H9 (cell line): ENCODE measurements at regions not wholly inside any gene's neighbourhood (a gene's known extent, or its start where the extent isn't known, plus 50 kb on each side); places are given as distances from the start of the nearest gene placed in this dataset.
"Not testable (repeated sequence)": the region's sequence is repeated elsewhere in the genome, so short reads cannot be mapped to it uniquely, and the experiment has no call there.

Experiments used
- DNase-seq: peaks from one replicate; pipeline ENCODE4 v3.0.0-alpha.2; 2017
- H2AFZ ChIP-seq: one replicate; pipeline ENCODE4 v1.6.1; 2013; ENCODE audit warnings: mild to moderate bottlenecking, low read length, control low read depth, moderate library complexity
- H2AK5ac ChIP-seq: 2 replicates; pipeline ENCODE4 v1.6.1; 2013; ENCODE audit warnings: low read length, control low read depth, mixed read lengths; ENCODE audit not compliant: insufficient read length
- H2BK120ac ChIP-seq: one replicate; pipeline ENCODE4 v1.6.1; 2013; ENCODE audit warnings: low read depth, mild to moderate bottlenecking, low read length, control low read depth, inconsistent platforms; ENCODE audit not compliant: poor library complexity, severe bottlenecking
- H2BK12ac ChIP-seq: 2 replicates; pipeline ENCODE4 v1.6.1; 2013; ENCODE audit warnings: low read length, control low read depth, mixed read lengths, low read depth; ENCODE audit not compliant: insufficient read length
- H2BK15ac ChIP-seq: 2 replicates; pipeline ENCODE4 v1.6.1; 2013; ENCODE audit warnings: low read depth, low read length, control low read depth
- H2BK20ac ChIP-seq: one replicate; pipeline ENCODE4 v1.6.1; 2013; ENCODE audit warnings: low read depth, mild to moderate bottlenecking, low read length, control low read depth, inconsistent platforms; ENCODE audit not compliant: poor library complexity, severe bottlenecking
- H2BK5ac ChIP-seq: 2 replicates; pipeline ENCODE4 v1.6.1; 2013; ENCODE audit warnings: low read length, control low read depth, mixed read lengths; ENCODE audit not compliant: insufficient read length
- H3K14ac ChIP-seq: 2 replicates; pipeline ENCODE4 v1.6.1; 2013; ENCODE audit warnings: low read length, control low read depth; ENCODE audit not compliant: insufficient read depth
- H3K18ac ChIP-seq: 2 replicates; pipeline ENCODE4 v1.6.1; 2013; ENCODE audit warnings: low read depth, mild to moderate bottlenecking, mixed read lengths, low read length, control low read depth; ENCODE audit not compliant: insufficient read length
- H3K23ac ChIP-seq: 2 replicates; pipeline ENCODE4 v1.6.1; 2013; ENCODE audit warnings: low read length, control low read depth, mixed read lengths, low read depth; ENCODE audit not compliant: insufficient read length
- H3K23me2 ChIP-seq: 2 replicates; pipeline ENCODE4 v1.6.1; 2013; ENCODE audit warnings: low read depth, mild to moderate bottlenecking, mixed read lengths, low read length, control low read depth; ENCODE audit not compliant: insufficient read length, poor library complexity, severe bottlenecking
- H3K27ac ChIP-seq: 2 replicates; pipeline ENCODE4 v1.5.1; 2013; ENCODE audit warnings: low read length, control low read depth, mixed read lengths, low read depth; ENCODE audit not compliant: insufficient read length
- H3K27me3 ChIP-seq: 2 replicates; pipeline ENCODE4 v1.6.1; 2013; ENCODE audit warnings: low read length, control low read depth, inconsistent platforms; ENCODE audit not compliant: insufficient read depth
- H3K4ac ChIP-seq: 2 replicates; pipeline ENCODE4 v1.6.1; 2013; ENCODE audit warnings: low read depth, mild to moderate bottlenecking, control low read depth, inconsistent platforms, low read length, moderate library complexity
- H3K4me1 ChIP-seq: 2 replicates; pipeline ENCODE4 v1.6.1; 2013; ENCODE audit warnings: low read length, control low read depth, inconsistent platforms; ENCODE audit not compliant: insufficient read depth
- H3K4me2 ChIP-seq: 2 replicates; pipeline ENCODE4 v1.6.1; 2013; ENCODE audit warnings: low read length, control low read depth, mixed read lengths; ENCODE audit not compliant: insufficient read length, insufficient read depth
- H3K56ac ChIP-seq: 2 replicates; pipeline ENCODE4 v1.6.1; 2013; ENCODE audit warnings: low read depth, mild to moderate bottlenecking, mixed read lengths, low read length, control low read depth; ENCODE audit not compliant: insufficient read length
- H3K79me1 ChIP-seq: 2 replicates; pipeline ENCODE4 v1.6.1; 2013; ENCODE audit warnings: low read depth, mild to moderate bottlenecking, moderate library complexity, low read length, control low read depth, inconsistent platforms; ENCODE audit not compliant: insufficient read depth, poor library complexity, severe bottlenecking
- H3K79me2 ChIP-seq: 2 replicates; pipeline ENCODE4 v1.6.1; 2013; ENCODE audit warnings: low read length, control low read depth, inconsistent platforms; ENCODE audit not compliant: insufficient read depth
- H3K9ac ChIP-seq: 2 replicates; pipeline ENCODE4 v1.6.1; 2013; ENCODE audit warnings: low read length, control low read depth, mixed read lengths; ENCODE audit not compliant: insufficient read length; ENCODE audit errors: extremely low read depth
- H3K9me3 ChIP-seq: one replicate; pipeline ENCODE4 v1.6.1; 2013; ENCODE audit warnings: low read depth, low read length, inconsistent platforms; ENCODE audit not compliant: control insufficient read depth
- H3T11ph ChIP-seq: one replicate; pipeline ENCODE4 v1.6.1; 2013; ENCODE audit warnings: mild to moderate bottlenecking, low read length, control low read depth, inconsistent platforms
- H4K20me1 ChIP-seq: one replicate; pipeline ENCODE4 v1.6.1; 2013; ENCODE audit not compliant: control insufficient read depth, insufficient read length, insufficient read depth
- H4K5ac ChIP-seq: 2 replicates; pipeline ENCODE4 v1.6.1; 2013; ENCODE audit warnings: low read depth, mild to moderate bottlenecking, mixed read lengths, low read length, control low read depth; ENCODE audit not compliant: insufficient read length
- H4K8ac ChIP-seq: replicated peaks from 2 replicates; pipeline ENCODE4 v1.6.1; 2013; ENCODE audit warnings: low read length, control low read depth, mixed read lengths, low read depth; ENCODE audit not compliant: insufficient read length
- H4K91ac ChIP-seq: 2 replicates; pipeline ENCODE4 v1.6.1; 2013; ENCODE audit warnings: low read depth, mild to moderate bottlenecking, moderate library complexity, mixed read lengths, low read length, control low read depth; ENCODE audit not compliant: insufficient read length
- H3K27ac Mint-ChIP-seq, 3 experiments: 2 replicates in 2 of 3; 3 replicates in 1 of 3; pipeline ENCODE4 v1.8.0; 2020 to 2021; ENCODE audit warnings: mixed read lengths in 3 of 3, mild to moderate bottlenecking in 1 of 3, moderate library complexity in 1 of 3
- H3K27me3 Mint-ChIP-seq: 2 replicates; pipeline ENCODE4 v1.8.0; 2021; ENCODE audit warnings: low read depth, mild to moderate bottlenecking, moderate library complexity, mixed read lengths
- H3K36me3 Mint-ChIP-seq, 3 experiments: 2 replicates in 2 of 3; 3 replicates in 1 of 3; pipeline ENCODE4 v1.8.0; 2020 to 2021; ENCODE audit warnings: low read depth in 3 of 3, mixed read lengths in 3 of 3; ENCODE audit not compliant: insufficient read depth in 1 of 3
- H3K4me1 Mint-ChIP-seq, 2 experiments: 2 replicates each; pipeline ENCODE4 v1.8.0; 2020; ENCODE audit warnings: mixed read lengths in 2 of 2
- H3K4me3 Mint-ChIP-seq, 2 experiments: 2 replicates in 1 of 2; 3 replicates in 1 of 2; pipeline ENCODE4 v1.8.0; 2020 to 2021; ENCODE audit warnings: mild to moderate bottlenecking in 2 of 2, mixed read lengths in 2 of 2, moderate library complexity in 1 of 2
- H3K9me3 Mint-ChIP-seq, 2 experiments: 2 replicates in 1 of 2; 3 replicates in 1 of 2; pipeline ENCODE4 v1.8.0; 2020; ENCODE audit warnings: mild to moderate bottlenecking in 2 of 2, mixed read lengths in 2 of 2, moderate library complexity in 1 of 2
- WGBS: extraction: QIAGEN DNeasy Blood & Tissue Kit; methylation state at CpG from one replicate; pipeline ENCODE4 v1.1.7; 2013; ENCODE audit warnings: missing lambda C conversion rate, low lambda C conversion rate, mixed read lengths; ENCODE audit not compliant: insufficient read length; ENCODE audit errors: extremely low coverage; 5-methylcytosine and 5-hydroxymethylcytosine counted together
- TF ChIP-seq, protein P1 (sequence below): fragments of 200-600 bp; sonication (generic); conservative IDR thresholded peaks from 3 replicates; pipeline ENCODE4 v1.8.0; 2021; ENCODE audit warnings: antibody characterized with exemption, mild to moderate bottlenecking

GRCh38 chr19:30113186-30113585 is 171.1 kb downstream of the URI1 start:
- H2BK120ac ChIP-seq: no peak overlapping the region
- H3T11ph ChIP-seq: no peak overlapping the region
- Mint-ChIP-seq H3K27ac (no peak overlapping the region; a peak in 1 of 7 replicates), H3K4me1 (peaks cover 2 to 4% of the 10 kb centered on the region in 2 experiments; a peak in 3 of 4 replicates), H3K27me3 (no peaks in the 10 kb centered on the region), H3K36me3 (no peaks in the 10 kb centered on the region), H3K4me3 (no peak overlapping the region), H3K9me3 (no peaks in the 10 kb centered on the region)
- H3K27me3 ChIP-seq: no peaks in the 10 kb centered on the region; the same call in 1 of the 2 replicates
- no peak overlapping the region for H3K23ac ChIP-seq
- no peak overlapping the region for H4K5ac ChIP-seq
- no peak overlapping the region for H3K18ac ChIP-seq
- no peak overlapping the region for H3K56ac ChIP-seq
- H3K4me1 ChIP-seq: no peaks in the 10 kb centered on the region
- no CpG with 5 or more reads among the region's 5 CpGs for WGBS
- H2AK5ac ChIP-seq: no peak overlapping the region
- H2BK20ac ChIP-seq: no peak overlapping the region
- H3K4ac ChIP-seq: no peak overlapping the region
- H4K8ac ChIP-seq: no peak overlapping the region
- peaks cover 2% of the 10 kb centered on the region for H4K20me1 ChIP-seq
- H3K9ac ChIP-seq: no peak overlapping the region
- H3K27ac ChIP-seq: no peak overlapping the region
- H3K79me1 ChIP-seq: no peaks in the 10 kb centered on the region
- H2AFZ ChIP-seq: no peak overlapping the region
- H3K4me2 ChIP-seq: no peak overlapping the region
- TF ChIP-seq, protein P1, sequence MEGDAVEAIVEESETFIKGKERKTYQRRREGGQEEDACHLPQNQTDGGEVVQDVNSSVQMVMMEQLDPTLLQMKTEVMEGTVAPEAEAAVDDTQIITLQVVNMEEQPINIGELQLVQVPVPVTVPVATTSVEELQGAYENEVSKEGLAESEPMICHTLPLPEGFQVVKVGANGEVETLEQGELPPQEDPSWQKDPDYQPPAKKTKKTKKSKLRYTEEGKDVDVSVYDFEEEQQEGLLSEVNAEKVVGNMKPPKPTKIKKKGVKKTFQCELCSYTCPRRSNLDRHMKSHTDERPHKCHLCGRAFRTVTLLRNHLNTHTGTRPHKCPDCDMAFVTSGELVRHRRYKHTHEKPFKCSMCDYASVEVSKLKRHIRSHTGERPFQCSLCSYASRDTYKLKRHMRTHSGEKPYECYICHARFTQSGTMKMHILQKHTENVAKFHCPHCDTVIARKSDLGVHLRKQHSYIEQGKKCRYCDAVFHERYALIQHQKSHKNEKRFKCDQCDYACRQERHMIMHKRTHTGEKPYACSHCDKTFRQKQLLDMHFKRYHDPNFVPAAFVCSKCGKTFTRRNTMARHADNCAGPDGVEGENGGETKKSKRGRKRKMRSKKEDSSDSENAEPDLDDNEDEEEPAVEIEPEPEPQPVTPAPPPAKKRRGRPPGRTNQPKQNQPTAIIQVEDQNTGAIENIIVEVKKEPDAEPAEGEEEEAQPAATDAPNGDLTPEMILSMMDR: no peak
- H2BK12ac ChIP-seq: no peak overlapping the region
- no peak for DNase-seq
- no peaks in the 10 kb centered on the region for H3K9me3 ChIP-seq
- H4K91ac ChIP-seq: no peak overlapping the region
- H3K79me2 ChIP-seq: no peaks in the 10 kb centered on the region
- H2BK5ac ChIP-seq: no peak overlapping the region
- no peak overlapping the region for H2BK15ac ChIP-seq
- no peaks in the 10 kb centered on the region for H3K23me2 ChIP-seq
- H3K14ac ChIP-seq: no peak overlapping the region

GRCh38 chr19:30114095-30114494 is 172.1 kb downstream of the URI1 start:
- H3K27ac Mint-ChIP-seq, H2AK5ac ChIP-seq, H3K4me1 ChIP-seq: not testable (repeated sequence)

More at GRCh38 chr19:30114095-30114494, 172.1 kb downstream of the URI1 start:
- not testable (repeated sequence) for H2BK5ac ChIP-seq, H3K23ac ChIP-seq, H3K79me1 ChIP-seq, H3K23me2 ChIP-seq, H3K4me3 Mint-ChIP-seq, H2AFZ ChIP-seq, H3K9ac ChIP-seq, H3T11ph ChIP-seq, H4K8ac ChIP-seq, H4K20me1 ChIP-seq, DNase-seq, H3K9me3 Mint-ChIP-seq, H3K79me2 ChIP-seq, H3K14ac ChIP-seq, H2BK20ac ChIP-seq, H3K36me3 Mint-ChIP-seq, H3K27me3 ChIP-seq, H2BK12ac ChIP-seq, H2BK120ac ChIP-seq, H4K5ac ChIP-seq, H3K27me3 Mint-ChIP-seq, H3K9me3 ChIP-seq, H3K27ac ChIP-seq, H3K4me1 Mint-ChIP-seq, H3K18ac ChIP-seq, H3K4me2 ChIP-seq, H3K4ac ChIP-seq, H4K91ac ChIP-seq, H3K56ac ChIP-seq, H2BK15ac ChIP-seq
- WGBS: no CpG with 5 or more reads among the region's 5 CpGs
